MCF 10A (cell line): ENCODE measurements at regions not wholly inside any gene's neighbourhood (a gene's known extent, or its start where the extent isn't known, plus 50 kb on each side); places are given as distances from the start of the nearest gene placed in this dataset.

Experiments used
- BruUV-seq: library from RNA; stranded (reverse); fragments of 400-500 nt; replicated peaks from 2 replicates; lab custom pipeline; 2021; lab: Mats Ljungman, UMichigan
- CTCF ChIA-PET: fragments of 300-600 bp; sonication (Branson Sonifier 250); formaldehyde crosslinking; extraction: SDS; loops from one replicate; lab custom pipeline; 2021; ENCODE audit warnings: antibody characterized with exemption, inconsistent platforms; lab: Yijun Ruan, JAX
- POLR2A ChIA-PET: fragments of 300-600, 350-650 bp; sonication (Branson Sonifier 250); formaldehyde crosslinking; extraction: SDS; loops from one replicate; lab custom pipeline; 2020; ENCODE audit warnings: antibody characterized with exemption, inconsistent platforms; lab: Yijun Ruan, JAX
- DNase-seq: peaks from one replicate; pipeline ENCODE4 v3.0.0-alpha.2; 2018; ENCODE audit not compliant: unreplicated experiment
- H3K27ac Mint-ChIP-seq: one replicate; pipeline ENCODE4 v1.8.0; 2022; ENCODE audit warnings: mild to moderate bottlenecking, low read depth, mixed read lengths; ENCODE audit not compliant: unreplicated experiment
- H3K27me3 Mint-ChIP-seq: one replicate; pipeline ENCODE4 v1.8.0; 2022; ENCODE audit warnings: mixed read lengths; ENCODE audit not compliant: insufficient read depth, unreplicated experiment
- H3K36me3 Mint-ChIP-seq: one replicate; pipeline ENCODE4 v1.8.0; 2022; ENCODE audit warnings: mild to moderate bottlenecking, moderate library complexity, mixed read lengths; ENCODE audit not compliant: insufficient read depth, unreplicated experiment
- H3K4me1 Mint-ChIP-seq: one replicate; pipeline ENCODE4 v1.8.0; 2022; ENCODE audit warnings: mixed read lengths; ENCODE audit not compliant: insufficient read depth, unreplicated experiment
- H3K4me3 Mint-ChIP-seq: one replicate; pipeline ENCODE4 v1.8.0; 2022; ENCODE audit warnings: mild to moderate bottlenecking, moderate library complexity, mixed read lengths; ENCODE audit not compliant: unreplicated experiment
- H3K9me3 Mint-ChIP-seq: one replicate; pipeline ENCODE4 v1.8.0; 2022; ENCODE audit warnings: mixed read lengths; ENCODE audit not compliant: unreplicated experiment
- intact Hi-C: fragments of 100-400 bp; cut with micrococcal nuclease; formaldehyde crosslinking; loops from 2 replicates; pipeline ENCODE4 v1.14.1; 2022
- TF ChIP-seq, protein P1 (sequence below): fragments of 200-600 bp; IDR thresholded peaks from one replicate; pipeline ENCODE4 v1.8.0; 2022; ENCODE audit warnings: antibody characterized with exemption, mild to moderate bottlenecking; ENCODE audit not compliant: unreplicated experiment

DNA sequence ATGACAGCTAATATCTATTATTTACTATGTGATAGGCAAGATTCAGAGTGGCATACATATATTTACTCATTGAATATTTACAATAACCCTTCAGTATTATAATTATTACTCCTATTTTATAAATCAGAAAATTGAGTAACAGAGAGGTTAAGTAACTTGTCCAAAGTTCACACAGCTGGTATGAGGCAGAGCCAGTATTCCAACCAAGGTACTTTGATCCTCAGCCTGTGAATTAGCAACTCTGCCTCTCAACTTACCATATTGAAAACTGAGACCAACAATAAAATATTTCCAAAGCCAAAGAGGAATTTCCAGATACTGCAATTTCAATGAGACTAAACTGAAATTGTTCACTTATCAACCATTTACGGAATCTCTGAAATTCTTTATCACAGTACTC is 67.9 kb upstream of the TSLP start:
- Mint-ChIP-seq H3K27ac (no peak overlapping the region), H3K27me3 (no peaks in the 10 kb centered on the region), H3K36me3 (no peaks in the 10 kb centered on the region), H3K9me3 (peaks cover 19% of the 10 kb centered on the region), H3K4me1 (no peaks in the 10 kb centered on the region), H3K4me3 (no peak overlapping the region)
- intact Hi-C loops: no loop called here
- ChIA-PET CTCF (interaction anchor here (0.6 kb wide), 1 partner anchor 30 kb away, joined by 3 read pairs; no protein-coding TSS in a partner anchor), POLR2A (interaction anchor here (1.3 kb wide), 1 partner anchor 200 kb away, joined by 3 read pairs; no protein-coding TSS in a partner anchor)
- DNase-seq: no peak
- TF ChIP-seq, protein P1, sequence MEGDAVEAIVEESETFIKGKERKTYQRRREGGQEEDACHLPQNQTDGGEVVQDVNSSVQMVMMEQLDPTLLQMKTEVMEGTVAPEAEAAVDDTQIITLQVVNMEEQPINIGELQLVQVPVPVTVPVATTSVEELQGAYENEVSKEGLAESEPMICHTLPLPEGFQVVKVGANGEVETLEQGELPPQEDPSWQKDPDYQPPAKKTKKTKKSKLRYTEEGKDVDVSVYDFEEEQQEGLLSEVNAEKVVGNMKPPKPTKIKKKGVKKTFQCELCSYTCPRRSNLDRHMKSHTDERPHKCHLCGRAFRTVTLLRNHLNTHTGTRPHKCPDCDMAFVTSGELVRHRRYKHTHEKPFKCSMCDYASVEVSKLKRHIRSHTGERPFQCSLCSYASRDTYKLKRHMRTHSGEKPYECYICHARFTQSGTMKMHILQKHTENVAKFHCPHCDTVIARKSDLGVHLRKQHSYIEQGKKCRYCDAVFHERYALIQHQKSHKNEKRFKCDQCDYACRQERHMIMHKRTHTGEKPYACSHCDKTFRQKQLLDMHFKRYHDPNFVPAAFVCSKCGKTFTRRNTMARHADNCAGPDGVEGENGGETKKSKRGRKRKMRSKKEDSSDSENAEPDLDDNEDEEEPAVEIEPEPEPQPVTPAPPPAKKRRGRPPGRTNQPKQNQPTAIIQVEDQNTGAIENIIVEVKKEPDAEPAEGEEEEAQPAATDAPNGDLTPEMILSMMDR: no peak
- BruUV-seq: no TSS peak

DNA sequence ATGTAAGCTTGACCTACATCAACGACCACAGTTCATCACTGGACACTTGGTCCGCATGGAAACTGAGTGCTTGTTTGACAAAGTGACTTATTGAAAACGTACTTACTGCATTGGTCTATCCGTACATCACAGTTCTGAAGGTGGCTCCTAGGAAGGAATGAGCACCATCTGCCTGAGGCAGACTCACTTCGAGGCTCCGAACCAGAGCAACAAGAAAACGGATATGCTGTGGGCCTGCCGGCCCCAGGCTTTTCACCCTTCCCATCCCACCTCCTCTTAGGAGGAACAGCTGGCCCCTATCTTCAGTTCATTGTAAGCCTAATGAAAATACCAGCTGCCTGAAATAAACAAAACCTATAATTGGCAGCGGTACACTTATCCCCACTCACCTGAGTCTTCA is 67.2 kb upstream of the TSLP start:
- BruUV-seq: no TSS peak
- TF ChIP-seq, protein P1: no peak
- POLR2A ChIA-PET: no interaction called here
- intact Hi-C loops: no loop called here
- Mint-ChIP-seq H3K9me3 (peaks cover 19% of the 10 kb centered on the region), H3K27me3 (no peaks in the 10 kb centered on the region), H3K36me3 (no peaks in the 10 kb centered on the region), H3K4me3 (no peak overlapping the region), H3K27ac (no peak overlapping the region), H3K4me1 (no peaks in the 10 kb centered on the region)
- no peak for DNase-seq
- CTCF ChIA-PET: no interaction called here

DNA sequence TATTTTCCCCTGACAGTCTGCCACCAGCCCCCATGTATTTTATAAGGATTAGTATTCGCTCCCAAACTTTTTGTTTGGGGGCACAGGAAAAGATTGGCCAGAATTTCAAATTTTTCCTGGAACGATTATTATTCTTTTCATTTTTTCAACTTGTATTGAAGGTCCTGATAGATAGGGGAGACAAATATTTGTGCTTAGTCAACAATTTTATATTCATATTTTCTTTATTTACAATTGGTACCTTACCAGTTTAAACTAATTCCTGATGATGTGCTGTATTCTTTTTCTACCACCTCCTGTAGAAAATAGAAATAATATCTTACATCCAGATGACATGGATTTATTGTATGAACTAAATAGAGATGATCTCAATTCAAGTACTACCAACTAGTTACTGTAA is 60.7 kb upstream of the TSLP start:
- BruUV-seq: no TSS peak
- POLR2A ChIA-PET: no interaction called here
- Mint-ChIP-seq H3K4me1 (peaks cover 6% of the 10 kb centered on the region), H3K4me3 (no peak overlapping the region), H3K27ac (no peak overlapping the region), H3K36me3 (no peaks in the 10 kb centered on the region), H3K9me3 (no peaks in the 10 kb centered on the region), H3K27me3 (no peaks in the 10 kb centered on the region)
- DNase-seq: no peak
- TF ChIP-seq, protein P1: no peak
- intact Hi-C loops: no loop called here
- CTCF ChIA-PET: interaction anchor here (0.5 kb wide), 1 partner anchor 102 kb away, joined by 3 read pairs; no protein-coding TSS in a partner anchor

DNA sequence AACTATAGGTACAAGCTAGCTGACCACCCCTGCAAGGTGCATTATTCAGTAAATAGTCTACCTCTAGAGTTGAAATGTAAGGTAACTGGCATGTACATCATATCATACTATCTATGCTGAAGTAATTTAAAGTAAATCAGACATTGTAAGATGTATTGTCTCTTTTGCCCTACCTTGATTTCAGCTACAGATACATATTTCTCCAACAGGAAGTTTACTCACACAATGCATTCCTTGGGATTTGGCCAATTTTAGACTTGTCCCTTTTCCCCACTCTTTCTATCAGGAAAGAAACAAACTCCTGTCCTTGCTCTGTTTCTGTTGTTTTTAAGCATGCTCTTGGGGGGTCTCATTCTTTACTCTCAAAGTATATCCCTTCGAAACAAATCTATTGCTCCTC is 58.5 kb upstream of the TSLP start:
- Mint-ChIP-seq H3K9me3 (no peaks in the 10 kb centered on the region), H3K27ac (no peak overlapping the region), H3K4me1 (peaks cover 6% of the 10 kb centered on the region), H3K4me3 (no peak overlapping the region), H3K27me3 (no peaks in the 10 kb centered on the region), H3K36me3 (no peaks in the 10 kb centered on the region)
- TF ChIP-seq, protein P1: no peak
- POLR2A ChIA-PET: interaction anchor here (1.4 kb wide), 1 partner anchor 79 kb away, joined by 3 read pairs; the partner anchor contains the start of gene WDR36
- CTCF ChIA-PET: no interaction called here
- no TSS peak for BruUV-seq
- DNase-seq: peak; percentile 38
- intact Hi-C loops: no loop called here
